Testis (tissue), 2 donors: ENCODE measurements at regions not wholly inside any gene's neighbourhood (a gene's known extent, or its start where the extent isn't known, plus 50 kb on each side); places are given as distances from the start of the nearest gene placed in this dataset.

ENCODE experiments used
- CTCF ChIP-seq, 3 experiments: fragments of 450-650 bp in 2 of 3; fragments of 200-600 bp in 1 of 3; sonication (generic) in 1 of 3; IDR thresholded peaks; one replicate each; pipeline ENCODE4 v1.5.1; 2016 to 2019; ENCODE audit warnings: antibody characterized with exemption in 3 of 3, mild to moderate bottlenecking in 2 of 3, moderate library complexity in 1 of 3
- POLR2A ChIP-seq: fragments of 450-650 bp; IDR thresholded peaks from one replicate; pipeline ENCODE4 v1.6.1; 2017; ENCODE audit warnings: antibody characterized with exemption, mild to moderate bottlenecking, moderate library complexity

GRCh38 chr14:98501836-98502235, 770.2 kb downstream of the BCL11B start:
- TF ChIP-seq POLR2A (no peak), CTCF (IDR thresholded peaks at IDR 0.05) (no peak)
